Tibial nerve (tissue), 4 donors: ENCODE measurements at regions not wholly inside any gene's neighbourhood (a gene's known extent, or its start where the extent isn't known, plus 50 kb on each side); places are given as distances from the start of the nearest gene placed in this dataset.

Experiments
- DNase-seq, 2 donors: peaks; one replicate each; pipeline ENCODE4 v3.0.0-alpha.2; 2019; ENCODE audit warnings: low spot score in 2 of 2
- H3K27ac ChIP-seq, 4 donors: fragments of 200-600 bp; sonication (generic) in 3 of 4; one replicate each; pipeline ENCODE4 v1.5.1; 2017 to 2019; ENCODE audit warnings: mild to moderate bottlenecking in 1 of 4
- H3K27me3 ChIP-seq, 2 donors: fragments of 200-600 bp; sonication (generic) in 1 of 2; one replicate each; pipeline versions ENCODE4 v1.5.1 to v1.6.0; 2017 to 2019
- H3K36me3 ChIP-seq, 3 donors: fragments of 200-600 bp; sonication (generic); one replicate each; pipeline ENCODE4 v1.5.1; 2018 to 2019
- H3K4me1 ChIP-seq, 4 donors: fragments of 200-600 bp; sonication (generic) in 3 of 4; one replicate each; pipeline ENCODE4 v1.5.1; 2017 to 2019
- H3K4me3 ChIP-seq, 4 donors: fragments of 200-600 bp; sonication (generic) in 3 of 4; one replicate each; pipeline ENCODE4 v1.5.1; 2017 to 2019; ENCODE audit warnings: mild to moderate bottlenecking in 1 of 4, moderate library complexity in 1 of 4
- H3K9me3 ChIP-seq, 4 donors: fragments of 200-600 bp; sonication (generic) in 3 of 4; one replicate each; pipeline ENCODE4 v1.5.1; 2017 to 2019
- CTCF ChIP-seq, 5 experiments: fragments of 200-600 bp in 3 of 5; fragments of 450-650 bp in 2 of 5; sonication (generic) in 3 of 5; IDR thresholded peaks; one replicate each; pipeline ENCODE4 v1.5.1; 2016 to 2019; ENCODE audit warnings: antibody characterized with exemption in 5 of 5, mild to moderate bottlenecking in 3 of 5, moderate library complexity in 2 of 5
- EP300 ChIP-seq, 2 donors: sonication (generic); formaldehyde crosslinking; IDR thresholded peaks; one replicate each; pipeline ENCODE4 v1.6.1; 2017; ENCODE audit warnings: antibody characterized with exemption in 2 of 2, mild to moderate bottlenecking in 1 of 2
- POLR2A ChIP-seq, 2 donors: fragments of 450-650 bp; IDR thresholded peaks; one replicate each; pipeline ENCODE4 v1.6.1; 2017; ENCODE audit warnings: antibody characterized with exemption in 2 of 2, mild to moderate bottlenecking in 2 of 2, moderate library complexity in 2 of 2
- WGBS, 2 donors: methylation state at CpG; one replicate each; pipeline ENCODE4 v1.1.5; 2018; 5-methylcytosine and 5-hydroxymethylcytosine counted together

- Histone ChIP-seq H3K27me3 (no peaks in the 10 kb centered on the region), H3K27ac (no peak overlapping the region), H3K36me3 (no peaks in the 10 kb centered on the region), H3K9me3 (no peaks in the 10 kb centered on the region), H3K4me3 (no peak overlapping the region), H3K4me1 (no peaks in the 10 kb centered on the region)
- WGBS, 2 donors = 51 to 70% methylated on average over 6 of the region's 6 CpGs
- no peak for DNase-seq
- TF ChIP-seq EP300 (IDR thresholded peaks at IDR 0.05) = no peak
- no peak for TF ChIP-seq CTCF (IDR thresholded peaks at IDR 0.05)
- no peak for TF ChIP-seq POLR2A (IDR thresholded peaks at IDR 0.05)
Measured at GRCh38 chrX:129144172-129145038, 378.9 kb downstream of the SMARCA1 start.

- no peak for DNase-seq
- Histone ChIP-seq H3K4me1 (no peaks in the 10 kb centered on the region), H3K9me3 (no peaks in the 10 kb centered on the region), H3K36me3 (no peaks in the 10 kb centered on the region), H3K4me3 (no peak overlapping the region), H3K27me3 (no peaks in the 10 kb centered on the region), H3K27ac (no peak overlapping the region)
- TF ChIP-seq CTCF (IDR thresholded peaks at IDR 0.05) = no peak
- no peak for TF ChIP-seq EP300 (IDR thresholded peaks at IDR 0.05)
- TF ChIP-seq POLR2A (IDR thresholded peaks at IDR 0.05) = no peak
Measured at GRCh38 chrX:129139837-129140598, 383.3 kb downstream of the SMARCA1 start.

DNA sequence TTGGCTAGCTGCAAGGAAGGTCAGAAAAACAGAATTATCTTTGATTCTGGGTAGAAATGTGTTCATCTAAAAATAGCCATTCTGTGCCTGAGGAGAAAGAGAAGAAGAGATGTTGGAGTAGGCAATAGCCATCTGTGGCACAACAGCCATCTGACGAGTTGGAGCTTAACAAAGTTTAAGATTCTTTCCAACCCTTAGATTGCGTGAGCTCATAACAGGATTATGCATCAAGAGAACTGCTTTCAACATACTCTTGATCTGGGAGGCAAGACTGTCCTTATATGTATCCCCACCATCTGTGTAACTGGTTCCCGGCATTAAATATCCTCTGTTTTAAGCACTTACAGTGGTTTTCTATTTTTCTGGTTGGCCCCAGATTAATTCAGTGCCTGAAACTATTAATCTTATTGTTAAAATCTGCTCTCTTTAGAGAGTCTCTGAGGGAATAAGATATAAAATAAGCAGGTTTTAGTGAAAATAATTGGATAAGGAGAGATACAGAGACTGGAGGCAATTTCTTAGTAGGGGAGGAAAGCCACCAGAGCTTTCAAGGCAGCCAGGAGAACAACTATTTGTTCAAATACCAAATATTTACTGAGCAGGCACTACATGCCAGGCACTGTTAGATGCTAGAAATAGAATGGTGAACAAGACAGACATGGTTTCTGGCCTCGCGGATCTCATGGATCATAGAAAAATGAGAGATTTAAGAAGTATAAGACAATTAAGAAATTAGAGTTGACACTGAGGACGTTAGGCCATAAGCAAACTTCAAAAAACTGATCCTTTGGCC lies 398.0 kb downstream of the SMARCA1 start:
- DNase-seq = no peak
- 76 to 82% methylated on average over 6 of the region's 6 CpGs for WGBS, 2 donors
- Histone ChIP-seq H3K4me1 (no peaks in the 10 kb centered on the region), H3K36me3 (no peaks in the 10 kb centered on the region), H3K9me3 (no peaks in the 10 kb centered on the region), H3K4me3 (no peak overlapping the region), H3K27me3 (no peaks in the 10 kb centered on the region), H3K27ac (no peak overlapping the region)
- TF ChIP-seq POLR2A (IDR thresholded peaks at IDR 0.05) (no peak), CTCF (IDR thresholded peaks at IDR 0.05) (no peak), EP300 (IDR thresholded peaks at IDR 0.05) (no peak)

DNA sequence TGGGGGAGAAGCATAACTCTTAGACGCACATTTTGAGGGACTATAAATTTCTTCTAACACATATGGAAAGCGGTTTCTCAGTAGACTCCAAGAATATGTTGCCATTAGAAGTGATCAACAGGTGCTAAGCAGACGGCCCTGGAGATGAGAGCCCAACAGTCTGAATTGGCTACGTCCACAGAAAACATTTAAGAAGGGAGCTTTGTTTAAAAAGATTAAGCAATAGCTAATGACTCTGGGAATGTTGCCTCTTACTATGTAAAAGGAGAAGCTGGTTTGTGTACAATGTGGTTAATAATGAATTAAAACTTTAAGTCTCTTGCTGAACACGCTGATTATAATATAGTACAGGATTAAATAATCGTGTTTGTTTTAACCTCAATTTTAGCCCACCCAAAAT lies 399.5 kb downstream of the SMARCA1 start:
- DNase-seq = no peak
- no peaks in the 10 kb centered on the region for H3K9me3 ChIP-seq
- no peaks in the 10 kb centered on the region for H3K36me3 ChIP-seq
- no peaks in the 10 kb centered on the region for H3K4me1 ChIP-seq
- no peaks in the 10 kb centered on the region for H3K27me3 ChIP-seq
- 74 to 78% methylated on average over 6 of the region's 6 CpGs for WGBS, 2 donors
- TF ChIP-seq POLR2A (IDR thresholded peaks at IDR 0.05) = no peak
- TF ChIP-seq EP300 (IDR thresholded peaks at IDR 0.05) = no peak
- no peak for TF ChIP-seq CTCF (IDR thresholded peaks at IDR 0.05)
- no peak overlapping the region for H3K27ac ChIP-seq
- no peak overlapping the region for H3K4me3 ChIP-seq
